HEK293 (cell line): ENCODE measurements at regions not wholly inside any gene's neighbourhood (a gene's known extent, or its start where the extent isn't known, plus 50 kb on each side); places are given as distances from the start of the nearest gene placed in this dataset.
"Not testable (repeated sequence)": the region's sequence is repeated elsewhere in the genome, so short reads cannot be mapped to it uniquely, and the experiment has no call there.

ENCODE experiments used
- TCF7L2 ChIP-seq: IDR thresholded peaks from 2 replicates; pipeline ENCODE4 v1.6.1; 2011; ENCODE audit warnings: low read depth, mild to moderate bottlenecking, inconsistent platforms, low read length, moderate library complexity, borderline replicate concordance
- ZNF24 ChIP-seq: fragments of 450-650 bp; formaldehyde crosslinking; IDR thresholded peaks from 2 replicates; pipeline ENCODE4 v1.5.1; 2016; ENCODE audit warnings: missing biosample characterization, missing genetic modification characterization
- ZNF302 ChIP-seq: fragments of 450-650 bp; formaldehyde crosslinking; IDR thresholded peaks from 2 replicates; pipeline ENCODE4 v1.5.1; 2016; ENCODE audit warnings: missing biosample characterization, missing genetic modification characterization, low read depth

DNA sequence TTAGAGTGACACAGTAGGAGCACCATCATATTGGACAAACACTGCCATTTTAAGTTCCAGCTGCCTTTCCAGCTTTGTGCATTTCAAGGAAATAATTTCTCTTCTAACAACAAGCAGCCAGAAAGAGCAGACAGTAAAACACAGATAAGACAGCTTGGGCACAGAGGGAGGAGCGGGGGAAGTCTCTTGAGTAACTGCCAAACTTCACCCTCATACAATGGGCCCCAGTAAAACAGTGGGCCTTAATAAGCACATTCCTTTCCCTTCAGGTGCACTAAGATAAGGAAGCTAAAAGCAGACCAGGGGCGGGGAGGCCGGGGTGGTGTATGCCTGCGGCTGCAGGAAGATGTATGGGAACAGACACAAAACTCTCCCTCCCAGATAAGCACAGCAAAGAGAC lies 53.7 kb upstream of the UXT start:
- TF ChIP-seq ZNF24 (tag by site-specific recombination); TCF7L2; ZNF302: not testable (repeated sequence)
